ENCODE measurements at regions not wholly inside any gene's neighbourhood (a gene's known extent, or its start where the extent isn't known, plus 50 kb on each side); places are given as distances from the start of the nearest gene placed in this dataset.

DNA sequence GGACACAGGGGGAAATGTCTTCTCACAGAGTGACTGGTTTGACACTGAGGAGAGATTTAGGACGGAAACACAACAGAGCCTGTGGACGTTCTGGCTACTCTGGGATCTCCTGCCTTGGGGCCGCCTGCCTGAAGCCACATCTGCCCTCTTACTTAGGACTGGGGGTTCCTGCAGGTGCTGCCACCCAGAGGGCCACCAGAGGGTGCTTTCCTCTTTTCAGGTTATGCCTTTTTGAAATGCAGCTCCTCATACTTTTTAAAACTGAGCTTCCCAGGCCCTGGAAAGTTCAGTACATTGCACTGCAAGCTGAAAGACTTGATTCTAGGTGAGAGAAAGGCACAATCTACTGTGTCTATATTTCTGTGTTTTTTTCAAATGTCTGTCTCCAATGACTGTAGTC, 92.2 kb upstream of the PGRMC2 start:
- TF ChIP-seq ZNF274 (CRISPR knock-in tag; IDR thresholded peaks at IDR 0.05) (no peak), TEAD3 (CRISPR knock-in tag; optimal IDR thresholded peaks at IDR 0.05; ENCODE audit: borderline replicate concordance) (no peak), CTCF (CRISPR knock-in tag; IDR thresholded peaks at IDR 0.05) (peak; percentile 64), SMAD3 (CRISPR knock-in tag; IDR thresholded peaks at IDR 0.05) (no peak), RARA (CRISPR knock-in tag; IDR thresholded peaks at IDR 0.05) (no peak)

Measured in HepG2 (cell line).